Right cardiac atrium (tissue), 5 donors: ENCODE measurements at regions not wholly inside any gene's neighbourhood (a gene's known extent, or its start where the extent isn't known, plus 50 kb on each side); places are given as distances from the start of the nearest gene placed in this dataset.
A peak's percentile ranks its signal among the peaks of the same experiment; 100 is the strongest.

Experiments
- ATAC-seq, 2 donors: fragments of 200-7000 bp; cut with Tn5 transposase; one replicate each; pipeline versions ENCODE4 v1.8.0 to v1.9.1; 2020; ENCODE audit warnings: moderate library complexity in 2 of 2, mild to moderate bottlenecking in 1 of 2
- DNase-seq, 3 donors: peaks; one replicate each; pipeline ENCODE4 v3.0.0-alpha.2; 2020
- H3K27ac ChIP-seq: one replicate; pipeline ENCODE4 v1.5.1; 2013; ENCODE audit warnings: mild to moderate bottlenecking, low read length, control low read depth, moderate library complexity
- H3K27me3 ChIP-seq: one replicate; pipeline ENCODE4 v1.6.1; 2013; ENCODE audit not compliant: control insufficient read depth, insufficient read depth
- H3K4me1 ChIP-seq: one replicate; pipeline ENCODE4 v1.6.1; 2013; ENCODE audit warnings: low read length; ENCODE audit not compliant: control insufficient read depth, insufficient read depth
- H3K4me3 ChIP-seq: one replicate; pipeline ENCODE4 v1.5.1; 2013; ENCODE audit warnings: low read length, control low read depth
- H3K9me3 ChIP-seq: one replicate; pipeline ENCODE4 v1.6.1; 2013; ENCODE audit warnings: low read length; ENCODE audit not compliant: control insufficient read depth
- WGBS: extraction: QIAGEN DNeasy Blood & Tissue Kit; methylation state at CpG from one replicate; pipeline ENCODE4 v1.1.7; 2013; 5-methylcytosine and 5-hydroxymethylcytosine counted together
- intact Hi-C, 4 donors: fragments of 100-400 bp; cut with DNase I; formaldehyde crosslinking; loops; one replicate each; pipeline versions ENCODE4 v1.11.0 to v1.14.0; 2022 to 2023
- donor health status: healthy with polysubstance abuse.
- donor health status: DM: no; HTN: yes; CAD: no.
- donor health status: DM: no; HTN: no; CAD: no.
- donor health status: DM: no; HTN: yes; CAD: no; lungs with severe emphysema.
- donor health status: DM: yes; HTN: yes; CAD: no.

DNA sequence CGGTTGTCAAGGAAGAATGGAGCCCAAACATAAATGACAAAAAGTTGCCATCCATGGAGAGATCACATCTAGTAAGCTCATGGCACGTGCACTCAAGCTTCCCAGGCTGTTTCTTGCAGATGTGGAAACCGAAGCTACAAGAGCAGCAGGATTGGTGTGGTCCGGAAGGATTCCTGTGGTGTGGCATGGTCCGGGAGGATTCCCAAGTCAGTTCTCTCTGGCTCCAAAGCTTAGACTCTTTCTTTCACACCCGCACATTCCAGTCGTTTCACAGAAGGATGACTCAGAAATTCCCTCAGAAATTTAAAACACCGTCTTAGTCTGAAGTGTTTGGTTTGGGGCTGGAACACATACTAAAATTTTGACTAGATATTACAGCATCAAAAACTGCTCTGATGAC, 78.0 kb upstream of the DRD2 start:
- no peaks in the 10 kb centered on the region for H3K9me3 ChIP-seq
- H3K4me3 ChIP-seq, result no peak overlapping the region
- H3K27ac ChIP-seq, result no peak overlapping the region
- ATAC-seq (peak in 1 of 2 donors; percentile 26), DNase-seq (no peak)
- intact Hi-C loops, result no loop called here
- no peaks in the 10 kb centered on the region for H3K27me3 ChIP-seq
- H3K4me1 ChIP-seq, result peaks cover 1% of the 10 kb centered on the region
- WGBS, result 49% methylated on average over 8 of the region's 8 CpGs

DNA sequence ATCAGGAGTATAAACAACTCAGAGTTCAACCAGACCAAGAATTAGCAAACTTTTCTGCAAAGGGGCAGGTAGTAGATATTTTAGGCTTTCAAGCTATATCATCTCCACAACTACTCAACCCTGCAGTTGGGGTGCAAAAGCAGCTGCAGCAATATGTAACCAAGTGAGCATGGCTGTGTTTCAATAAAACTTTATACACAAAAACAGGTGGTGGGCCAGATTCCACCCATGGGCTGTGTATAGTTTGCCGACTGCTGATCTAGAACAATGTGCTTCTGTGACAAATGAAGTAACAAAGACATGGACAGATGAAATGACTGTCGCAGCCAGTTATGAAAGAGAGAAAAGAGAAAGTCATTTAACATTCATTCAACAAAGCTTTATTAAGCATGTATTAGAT, 77.1 kb upstream of the DRD2 start:
- intact Hi-C loops, result no loop called here
- ATAC-seq, result no peak
- Histone ChIP-seq H3K4me3 (no peak overlapping the region), H3K27me3 (no peaks in the 10 kb centered on the region), H3K4me1 (peaks cover 1% of the 10 kb centered on the region), H3K27ac (no peak overlapping the region), H3K9me3 (no peaks in the 10 kb centered on the region)
- WGBS, result 97% methylated on average over 2 of the region's 2 CpGs
- no peak for DNase-seq

DNA sequence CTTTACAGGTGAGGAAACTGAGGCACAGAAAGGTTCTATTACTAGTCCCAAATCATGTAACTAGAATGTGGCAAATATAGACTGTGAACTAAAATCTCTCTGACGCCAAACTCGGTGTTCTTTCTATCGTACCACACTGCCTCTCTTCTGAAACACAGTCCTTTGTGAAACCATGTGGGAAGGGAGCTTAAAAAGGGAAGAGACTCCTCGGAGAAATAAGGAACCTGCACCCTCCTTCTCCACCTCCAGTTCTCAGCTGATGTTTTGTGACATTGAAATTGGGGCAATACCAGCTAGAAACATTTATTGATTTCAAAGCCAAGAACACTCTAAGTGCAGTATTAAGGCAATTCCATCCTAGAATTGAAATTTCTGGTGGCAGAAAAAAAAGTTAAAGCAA, 76.4 kb upstream of the DRD2 start:
- no peak for DNase-seq
- intact Hi-C loops, result no loop called here
- no peaks in the 10 kb centered on the region for H3K27me3 ChIP-seq
- H3K27ac ChIP-seq, result no peak overlapping the region
- WGBS, result 87% methylated on average over 4 of the region's 4 CpGs
- no peak overlapping the region for H3K4me3 ChIP-seq
- H3K4me1 ChIP-seq, result peaks cover 1% of the 10 kb centered on the region
- ATAC-seq, result no peak
- no peaks in the 10 kb centered on the region for H3K9me3 ChIP-seq

DNA sequence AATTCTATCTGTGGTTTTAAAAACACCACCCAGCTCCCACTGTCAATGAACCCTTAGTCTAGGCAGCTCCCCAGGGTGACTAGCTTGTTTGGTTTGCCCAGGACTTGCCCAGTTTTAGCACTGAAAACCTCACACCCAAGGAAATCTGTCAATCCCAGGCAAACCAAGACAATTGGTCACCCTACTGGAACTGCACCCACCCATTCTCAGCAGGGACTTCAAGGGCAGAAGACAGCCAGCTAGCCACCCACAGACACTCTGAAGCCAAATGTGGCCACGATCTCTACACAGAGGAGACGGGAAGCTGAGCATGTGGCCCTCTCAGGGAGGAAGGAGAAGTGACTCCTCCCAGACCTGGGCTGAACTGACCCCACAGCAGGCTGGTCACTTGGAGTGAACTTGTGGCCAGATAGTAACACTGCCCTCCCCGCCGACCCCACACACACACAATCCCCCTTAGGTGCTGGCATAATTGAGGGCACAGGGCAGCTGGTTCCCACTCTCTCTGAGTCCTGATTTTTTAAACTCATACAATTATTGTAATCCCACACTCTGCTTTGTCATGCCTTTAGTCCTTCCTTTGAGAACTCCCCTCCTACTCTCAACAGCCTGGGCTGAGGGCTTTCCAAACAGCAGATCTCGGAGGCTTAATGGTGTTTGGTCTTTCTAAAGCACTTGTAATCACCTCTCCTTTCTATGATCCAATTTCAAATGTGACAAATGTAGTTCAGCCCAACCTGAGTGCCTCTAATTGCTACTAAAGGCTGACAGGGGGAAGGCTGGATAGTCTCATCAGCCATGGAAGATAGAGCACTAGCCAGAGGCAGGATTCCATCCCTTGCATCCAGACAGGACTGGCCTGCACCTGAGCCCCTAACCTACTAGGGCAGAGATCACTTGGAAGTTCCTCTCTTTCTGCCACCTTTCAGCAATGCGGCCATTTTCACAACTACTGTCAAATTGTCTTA, 74.7 kb upstream of the DRD2 start:
- no peak overlapping the region for H3K27ac ChIP-seq
- no peaks in the 10 kb centered on the region for H3K27me3 ChIP-seq
- ATAC-seq (no peak), DNase-seq (no peak)
- H3K9me3 ChIP-seq, result no peaks in the 10 kb centered on the region
- no peak overlapping the region for H3K4me3 ChIP-seq
- intact Hi-C loops, result loop anchor here in 1 of 4 donors (10.0 kb wide), 1 partner anchor 175 kb away; no protein-coding TSS in a partner anchor
- WGBS, result 70% methylated on average over 6 of the region's 6 CpGs
- H3K4me1 ChIP-seq, result peaks cover 1% of the 10 kb centered on the region

DNA sequence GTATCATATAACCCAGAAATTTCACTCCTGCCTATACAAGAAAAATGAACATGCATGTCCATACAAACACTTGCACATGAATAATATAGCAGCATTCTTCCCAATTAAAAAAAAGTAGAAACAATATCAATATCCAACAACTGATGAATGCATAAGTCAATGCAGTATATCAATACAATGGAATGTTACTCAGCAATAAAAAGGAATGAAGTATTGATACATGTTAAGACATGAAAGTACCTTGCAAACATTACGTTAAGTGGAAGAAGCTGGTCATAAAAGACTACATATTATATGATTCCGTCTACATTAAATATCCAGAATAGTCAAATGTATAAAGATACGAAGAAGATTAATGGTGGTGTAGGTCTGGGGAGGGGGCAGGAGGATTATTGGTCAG, 73.9 kb upstream of the DRD2 start:
- no peak overlapping the region for H3K27ac ChIP-seq

DNA sequence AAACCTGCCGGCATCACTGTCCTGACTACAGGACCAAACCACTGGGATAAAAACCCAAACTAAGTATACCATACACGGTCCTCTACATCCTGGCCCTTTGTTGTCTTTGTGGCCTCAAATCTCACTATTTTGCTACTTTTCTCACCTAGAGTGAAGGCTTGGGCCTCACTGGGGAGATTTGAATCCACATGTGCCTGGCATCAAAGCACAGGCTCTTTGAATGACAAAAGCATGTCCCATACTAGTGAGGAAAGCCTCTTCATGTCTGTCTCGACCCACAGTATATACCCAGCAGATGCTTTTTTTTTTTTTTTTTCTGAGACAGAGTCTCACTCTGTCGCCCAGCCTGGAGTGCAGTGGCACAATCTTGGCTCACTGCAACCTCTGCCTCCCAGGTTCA, 72.5 kb upstream of the DRD2 start:
- ATAC-seq (no peak), DNase-seq (no peak)
- WGBS, result 57% methylated on average over 4 of the region's 4 CpGs
- Histone ChIP-seq H3K27me3 (no peaks in the 10 kb centered on the region), H3K4me1 (no peaks in the 10 kb centered on the region), H3K9me3 (no peaks in the 10 kb centered on the region), H3K27ac (no peak overlapping the region), H3K4me3 (no peak overlapping the region)
- intact Hi-C loops, result loop anchor here in 1 of 4 donors (10.0 kb wide), 1 partner anchor 177 kb away; no protein-coding TSS in a partner anchor

More for the DNA sequence above, 73.9 kb upstream of the DRD2 start:
- 90% methylated on average over 3 of the region's 3 CpGs for whole genome bisulfite sequencing
- Histone ChIP-seq H3K4me3 (no peak overlapping the region), H3K4me1 (no peaks in the 10 kb centered on the region), H3K9me3 (no peaks in the 10 kb centered on the region), H3K27me3 (no peaks in the 10 kb centered on the region)
- ATAC-seq, result no peak
- DNase-seq, result no peak
- intact Hi-C loops, result loop anchor here in 1 of 4 donors (10.0 kb wide), 1 partner anchor 176 kb away; no protein-coding TSS in a partner anchor

DNA sequence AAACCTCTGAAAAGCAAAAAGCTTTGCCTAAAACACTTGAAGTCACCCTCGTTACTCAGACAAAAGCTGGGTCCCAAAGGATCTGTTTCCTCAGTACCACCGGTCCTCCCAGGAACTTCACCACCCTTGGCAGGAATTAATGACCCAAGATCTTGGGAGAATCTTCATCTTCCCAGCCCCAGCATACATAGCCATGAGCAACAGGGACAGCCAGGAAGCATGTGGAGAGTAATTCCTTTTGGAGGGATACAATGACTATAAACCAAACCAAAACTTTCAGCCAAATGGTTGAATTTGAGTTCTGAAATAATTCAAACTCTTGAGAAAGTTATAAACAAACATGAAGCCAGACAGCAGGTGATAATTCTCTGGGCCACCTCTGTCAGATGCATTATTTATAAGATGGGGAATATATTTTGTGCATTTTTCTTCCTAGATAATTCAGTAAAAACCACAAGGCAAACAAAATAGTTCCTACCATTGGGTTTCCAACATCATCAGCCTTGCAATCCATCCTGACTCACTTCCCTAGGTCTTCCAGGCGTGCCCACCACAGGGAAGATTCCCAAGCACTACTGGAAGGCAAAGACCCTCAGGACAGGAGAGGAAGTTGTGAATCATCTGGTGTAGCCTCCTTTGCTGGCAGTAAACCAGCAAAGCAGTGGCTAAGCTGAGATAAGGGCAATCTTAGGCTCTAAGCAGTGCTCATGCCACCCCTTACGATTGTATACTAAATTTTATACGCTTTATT, 71.7 kb upstream of the DRD2 start:
- Histone ChIP-seq H3K27ac (no peak overlapping the region), H3K4me3 (no peak overlapping the region), H3K27me3 (no peaks in the 10 kb centered on the region), H3K4me1 (no peaks in the 10 kb centered on the region), H3K9me3 (no peaks in the 10 kb centered on the region)
- DNase-seq (no peak), ATAC-seq (no peak)
- intact Hi-C loops, result loop anchor here in 1 of 4 donors (10.0 kb wide), 1 partner anchor 178 kb away; no protein-coding TSS in a partner anchor
- 71% methylated on average over 5 of the region's 5 CpGs for WGBS

DNA sequence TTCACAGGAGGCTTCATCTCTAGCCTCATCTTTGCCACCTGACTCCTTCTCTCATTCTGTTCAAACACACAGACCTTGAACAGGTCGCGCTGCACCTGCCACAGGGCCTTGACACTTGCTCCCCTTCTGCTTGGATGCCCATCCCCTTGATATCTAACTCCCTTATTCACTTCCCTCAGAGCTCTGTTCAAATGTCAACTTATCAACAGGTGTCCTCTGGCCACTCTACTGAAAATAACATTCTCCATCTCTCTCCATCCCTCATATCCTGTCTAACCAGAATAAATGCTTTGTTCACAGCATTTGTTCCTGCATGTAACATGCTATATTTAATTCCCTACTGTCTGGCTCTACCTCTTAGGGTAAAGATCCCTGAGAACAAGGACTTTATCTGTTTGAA, 67.2 kb upstream of the DRD2 start:
- no peaks in the 10 kb centered on the region for H3K9me3 ChIP-seq
- intact Hi-C loops, result loop anchor here in 1 of 4 donors (10.0 kb wide), 1 partner anchor 182 kb away; no protein-coding TSS in a partner anchor
- H3K27me3 ChIP-seq, result no peaks in the 10 kb centered on the region
- WGBS, result 96% methylated on average over 2 of the region's 2 CpGs
- no peaks in the 10 kb centered on the region for H3K4me1 ChIP-seq
- DNase-seq, result no peak
- H3K27ac ChIP-seq, result no peak overlapping the region
- H3K4me3 ChIP-seq, result no peak overlapping the region
- no peak for ATAC-seq

DNA sequence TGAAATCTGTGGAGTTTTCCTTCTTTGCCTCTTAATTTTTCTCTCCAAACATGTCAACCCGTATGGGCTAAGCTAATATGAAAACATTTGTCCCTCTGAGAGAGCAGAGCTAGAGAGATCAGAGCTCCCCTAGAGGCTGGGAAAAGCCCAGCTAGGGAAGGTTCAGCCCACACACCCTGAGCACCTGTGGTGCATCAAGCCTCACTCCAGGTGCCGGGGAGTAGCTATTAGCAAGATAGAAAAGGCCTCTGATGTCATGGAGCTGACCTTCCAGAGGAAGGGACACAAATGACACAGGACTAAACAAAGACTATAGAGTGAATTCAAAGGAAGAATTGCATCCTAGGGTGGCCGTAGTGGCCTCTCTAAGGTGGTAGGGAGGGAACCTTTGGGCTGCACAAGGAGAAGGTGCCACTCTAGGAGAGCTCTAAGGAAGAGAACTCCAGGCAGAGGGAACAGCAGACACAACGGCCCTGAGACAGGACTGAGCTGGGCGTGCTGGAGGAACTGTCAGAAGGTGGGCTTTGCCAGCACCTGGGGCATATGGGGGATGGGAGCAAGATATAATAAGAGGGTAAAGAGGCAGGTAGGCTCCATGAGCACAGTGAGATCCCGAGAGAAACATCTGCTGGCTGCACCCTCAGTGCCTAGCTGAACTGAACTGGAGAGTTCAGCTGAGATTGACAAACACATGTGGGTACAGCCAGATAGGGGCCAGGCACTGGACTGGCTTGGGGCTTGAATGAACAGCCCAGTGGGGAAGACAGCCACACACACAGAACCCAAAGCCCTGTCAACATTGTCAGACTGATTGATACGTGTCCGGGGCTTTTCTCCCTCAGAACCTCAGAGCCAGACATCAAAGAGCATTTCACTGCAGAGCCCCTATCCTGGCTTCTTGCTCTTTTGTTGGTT, 65.5 kb upstream of the DRD2 start:
- Histone ChIP-seq H3K27ac (no peak overlapping the region), H3K4me3 (no peak overlapping the region), H3K27me3 (no peaks in the 10 kb centered on the region), H3K4me1 (no peaks in the 10 kb centered on the region), H3K9me3 (no peaks in the 10 kb centered on the region)
- WGBS, result 77% methylated on average over 8 of the region's 8 CpGs
- intact Hi-C loops, result loop anchor here in 1 of 4 donors (10.0 kb wide), 1 partner anchor 184 kb away; no protein-coding TSS in a partner anchor
- DNase-seq (no peak), ATAC-seq (no peak)
